ENCODE measurements at regions not wholly inside any gene's neighbourhood (a gene's known extent, or its start where the extent isn't known, plus 50 kb on each side); places are given as distances from the start of the nearest gene placed in this dataset.

GRCh38 chr12:75868501-75868900 lies 163.1 kb downstream of the PHLDA1 start:
- TF ChIP-seq POLR2A (IDR thresholded peaks at IDR 0.05) (no peak), CTCF (IDR thresholded peaks at IDR 0.05) (no peak)
- intact Hi-C loops (cut with DNase I): no loop called here
- peak overlapping the region in 1 of 12 donors; percentile 7 for H3K27ac ChIP-seq
- 48 to 55% (median 54%) methylated on average over 3 of the region's 3 CpGs for WGBS, 4 donors
- no peak overlapping the region for H3K4me3 ChIP-seq
- no peaks in the 10 kb centered on the region for H3K9me3 ChIP-seq
- peak; percentile 70 to 91 (median 82) for ATAC-seq
- no peaks in the 10 kb centered on the region for H3K36me3 ChIP-seq
- peak in 4 of 5 donors; percentile 30 to 45 (median 38) for DNase-seq
- peaks cover 0 to 6% (median 0%) of the 10 kb centered on the region in 12 donors for H3K4me1 ChIP-seq
- H3K27me3 ChIP-seq: no peaks in the 10 kb centered on the region

- WGBS, 4 donors: 88 to 93% (median 92%) methylated on average over 3 of the region's 3 CpGs
- TF ChIP-seq CTCF (IDR thresholded peaks at IDR 0.05): no peak
- no peak for TF ChIP-seq POLR2A (IDR thresholded peaks at IDR 0.05)
- ATAC-seq: no peak
Measured at GRCh38 chr12:75865315-75865714, 166.3 kb downstream of the PHLDA1 start.

GRCh38 chr12:75864161-75864560 lies 167.4 kb downstream of the PHLDA1 start:
- Histone ChIP-seq H3K27me3 (no peaks in the 10 kb centered on the region), H3K4me3 (no peak overlapping the region), H3K4me1 (peaks cover 0 to 6% (median 0%) of the 10 kb centered on the region in 12 donors), H3K9me3 (no peaks in the 10 kb centered on the region), H3K36me3 (no peaks in the 10 kb centered on the region), H3K27ac (no peak overlapping the region)
- no peak for DNase-seq
- no peak for ATAC-seq
- TF ChIP-seq CTCF (IDR thresholded peaks at IDR 0.05) (no peak), POLR2A (IDR thresholded peaks at IDR 0.05) (no peak)
- intact Hi-C loops (cut with DNase I): no loop called here

More at GRCh38 chr12:75865315-75865714, 166.3 kb downstream of the PHLDA1 start:
- Histone ChIP-seq H3K27me3 (no peaks in the 10 kb centered on the region), H3K36me3 (no peaks in the 10 kb centered on the region), H3K27ac (no peak overlapping the region), H3K4me3 (no peak overlapping the region), H3K9me3 (no peaks in the 10 kb centered on the region), H3K4me1 (peaks cover 0 to 6% (median 0%) of the 10 kb centered on the region in 12 donors)
- DNase-seq: no peak
- intact Hi-C loops (cut with DNase I): no loop called here

GRCh38 chr12:75863533-75863932 lies 168.0 kb downstream of the PHLDA1 start:
- no peaks in the 10 kb centered on the region for H3K9me3 ChIP-seq
- peaks cover 0 to 6% (median 0%) of the 10 kb centered on the region in 12 donors for H3K4me1 ChIP-seq
- no peak for TF ChIP-seq POLR2A (IDR thresholded peaks at IDR 0.05)
- no peak for TF ChIP-seq CTCF (IDR thresholded peaks at IDR 0.05)
- H3K27me3 ChIP-seq: no peaks in the 10 kb centered on the region
- DNase-seq: no peak
- WGBS, 4 donors: 66 to 74% (median 71%) methylated on average over 7 of the region's 7 CpGs
- H3K27ac ChIP-seq: no peak overlapping the region
- ATAC-seq: no peak
- no peak overlapping the region for H3K4me3 ChIP-seq
- intact Hi-C loops (cut with DNase I): no loop called here
- H3K36me3 ChIP-seq: no peaks in the 10 kb centered on the region

Data from heart left ventricle (tissue), 16 donors.